ENCODE measurements at regions not wholly inside any gene's neighbourhood (a gene's known extent, or its start where the extent isn't known, plus 50 kb on each side); places are given as distances from the start of the nearest gene placed in this dataset.

- no peak for DNase-seq (ENCODE audit: low read depth in 1 of 2, low spot score in 1 of 2)
Observed at GRCh38 chr4:67234296-67234695, 311.0 kb downstream of the CENPC start.

GRCh38 chr4:67229148-67229547 lies 316.2 kb downstream of the CENPC start:
- DNase-seq (ENCODE audit: low read depth in 1 of 2, low spot score in 1 of 2), result no peak

GRCh38 chr4:67220861-67221260 lies 324.4 kb downstream of the CENPC start:
- DNase-seq (ENCODE audit: low read depth in 1 of 2, low spot score in 1 of 2), result no peak

GRCh38 chr4:67218883-67219282 lies 326.4 kb downstream of the CENPC start:
- DNase-seq (ENCODE audit: low read depth in 1 of 2, low spot score in 1 of 2), result no peak

GRCh38 chr4:67207941-67208441 lies 337.3 kb downstream of the CENPC start:
- DNase-seq (ENCODE audit: low read depth in 1 of 2, low spot score in 1 of 2), result no peak

- no peak for DNase-seq (ENCODE audit: low read depth in 1 of 2, low spot score in 1 of 2)
Observed at GRCh38 chr4:67204441-67204840, 340.9 kb downstream of the CENPC start.

GRCh38 chr4:67201334-67201733 lies 344.0 kb downstream of the CENPC start:
- DNase-seq (ENCODE audit: low read depth in 1 of 2, low spot score in 1 of 2), result no peak

- no peak for DNase-seq (ENCODE audit: low read depth in 1 of 2, low spot score in 1 of 2)
Observed at GRCh38 chr4:67198727-67199126, 346.6 kb downstream of the CENPC start.

- DNase-seq (ENCODE audit: low read depth in 1 of 2, low spot score in 1 of 2), result no peak
Observed at GRCh38 chr4:67167849-67168248, 377.5 kb downstream of the CENPC start.

- no peak for DNase-seq (ENCODE audit: low read depth in 1 of 2, low spot score in 1 of 2)
Observed at GRCh38 chr4:67162690-67163089, 382.6 kb downstream of the CENPC start.

- no peak for DNase-seq (ENCODE audit: low read depth in 1 of 2, low spot score in 1 of 2)
Observed at GRCh38 chr4:67161311-67161710, 384.0 kb downstream of the CENPC start.

GRCh38 chr4:67160394-67160793 lies 384.9 kb downstream of the CENPC start:
- no peak for DNase-seq (ENCODE audit: low read depth in 1 of 2, low spot score in 1 of 2)

GRCh38 chr4:67158666-67159065 lies 386.6 kb downstream of the CENPC start:
- DNase-seq (ENCODE audit: low read depth in 1 of 2, low spot score in 1 of 2), result no peak

GRCh38 chr4:67152976-67153375 lies 392.3 kb downstream of the CENPC start:
- DNase-seq (ENCODE audit: low read depth in 1 of 2, low spot score in 1 of 2), result no peak

GRCh38 chr4:67151376-67152343 lies 393.6 kb downstream of the CENPC start:
- DNase-seq (ENCODE audit: low read depth in 1 of 2, low spot score in 1 of 2), result no peak

GRCh38 chr4:67141586-67141985 lies 403.7 kb downstream of the CENPC start:
- DNase-seq (ENCODE audit: low read depth in 1 of 2, low spot score in 1 of 2), result no peak

- no peak for DNase-seq (ENCODE audit: low read depth in 1 of 2, low spot score in 1 of 2)
Observed at GRCh38 chr4:67134616-67135015, 410.7 kb downstream of the CENPC start.

GRCh38 chr4:67133162-67133561 lies 412.1 kb downstream of the CENPC start:
- no peak for DNase-seq (ENCODE audit: low read depth in 1 of 2, low spot score in 1 of 2)

GRCh38 chr4:67131224-67131623 lies 414.1 kb downstream of the CENPC start:
- no peak for DNase-seq (ENCODE audit: low read depth in 1 of 2, low spot score in 1 of 2)

- DNase-seq (ENCODE audit: low read depth in 1 of 2, low spot score in 1 of 2), result no peak
Observed at GRCh38 chr4:67130411-67130810, 414.9 kb downstream of the CENPC start.

- DNase-seq (ENCODE audit: low read depth in 1 of 2, low spot score in 1 of 2), result no peak
Observed at GRCh38 chr4:67126570-67126969, 418.7 kb downstream of the CENPC start.

- DNase-seq (ENCODE audit: low read depth in 1 of 2, low spot score in 1 of 2), result no peak
Observed at GRCh38 chr4:67125636-67126514, 419.4 kb downstream of the CENPC start.
